Neural crest cell (in vitro differentiated cells): ENCODE measurements at regions not wholly inside any gene's neighbourhood (a gene's known extent, or its start where the extent isn't known, plus 50 kb on each side); places are given as distances from the start of the nearest gene placed in this dataset.

Experiments used
- DNase-seq: peaks from one replicate; pipeline ENCODE4 v3.0.0; 2021; ENCODE audit warnings: low read depth, mixed read lengths, low spot score
- H3K27ac Mint-ChIP-seq: one replicate; pipeline ENCODE4 v1.8.0; 2021; ENCODE audit warnings: mild to moderate bottlenecking, mixed read lengths; ENCODE audit not compliant: unreplicated experiment
- H3K27me3 Mint-ChIP-seq: 2 replicates; pipeline ENCODE4 v1.8.0; 2021; ENCODE audit warnings: low read depth, mild to moderate bottlenecking, mixed read lengths
- H3K36me3 Mint-ChIP-seq: 2 replicates; pipeline ENCODE4 v1.8.0; 2021; ENCODE audit warnings: low read depth, mild to moderate bottlenecking, mixed read lengths
- H3K4me1 Mint-ChIP-seq: 2 replicates; pipeline ENCODE4 v1.8.0; 2021; ENCODE audit warnings: mixed read lengths
- H3K4me3 Mint-ChIP-seq: one replicate; pipeline ENCODE4 v1.8.0; 2021; ENCODE audit warnings: mild to moderate bottlenecking, mixed read lengths
- H3K9me3 Mint-ChIP-seq: 2 replicates; pipeline ENCODE4 v1.8.0; 2021; ENCODE audit warnings: mixed read lengths
- TF ChIP-seq, protein P1 (sequence below): fragments of 200-600 bp; sonication (generic); conservative IDR thresholded peaks from 2 replicates; pipeline ENCODE4 v1.5.0; 2021; ENCODE audit warnings: antibody characterized with exemption, mild to moderate bottlenecking

- no peak overlapping the region for H3K27ac Mint-ChIP-seq
- no peak for DNase-seq
- no peak overlapping the region for H3K4me3 Mint-ChIP-seq
- peaks cover 17% of the 10 kb centered on the region for H3K4me1 Mint-ChIP-seq
- TF ChIP-seq, protein P1, sequence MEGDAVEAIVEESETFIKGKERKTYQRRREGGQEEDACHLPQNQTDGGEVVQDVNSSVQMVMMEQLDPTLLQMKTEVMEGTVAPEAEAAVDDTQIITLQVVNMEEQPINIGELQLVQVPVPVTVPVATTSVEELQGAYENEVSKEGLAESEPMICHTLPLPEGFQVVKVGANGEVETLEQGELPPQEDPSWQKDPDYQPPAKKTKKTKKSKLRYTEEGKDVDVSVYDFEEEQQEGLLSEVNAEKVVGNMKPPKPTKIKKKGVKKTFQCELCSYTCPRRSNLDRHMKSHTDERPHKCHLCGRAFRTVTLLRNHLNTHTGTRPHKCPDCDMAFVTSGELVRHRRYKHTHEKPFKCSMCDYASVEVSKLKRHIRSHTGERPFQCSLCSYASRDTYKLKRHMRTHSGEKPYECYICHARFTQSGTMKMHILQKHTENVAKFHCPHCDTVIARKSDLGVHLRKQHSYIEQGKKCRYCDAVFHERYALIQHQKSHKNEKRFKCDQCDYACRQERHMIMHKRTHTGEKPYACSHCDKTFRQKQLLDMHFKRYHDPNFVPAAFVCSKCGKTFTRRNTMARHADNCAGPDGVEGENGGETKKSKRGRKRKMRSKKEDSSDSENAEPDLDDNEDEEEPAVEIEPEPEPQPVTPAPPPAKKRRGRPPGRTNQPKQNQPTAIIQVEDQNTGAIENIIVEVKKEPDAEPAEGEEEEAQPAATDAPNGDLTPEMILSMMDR: no peak
- H3K9me3 Mint-ChIP-seq: no peaks in the 10 kb centered on the region
- no peaks in the 10 kb centered on the region for H3K27me3 Mint-ChIP-seq
- no peaks in the 10 kb centered on the region for H3K36me3 Mint-ChIP-seq
These were observed 510.5 kb upstream of the TNP1 start for GRCh38 chr2:217370391-217370790.

GRCh38 chr2:217367464-217367863 is 507.6 kb upstream of the TNP1 start:
- Mint-ChIP-seq H3K9me3 (peaks cover 11% of the 10 kb centered on the region), H3K27me3 (no peaks in the 10 kb centered on the region), H3K4me3 (no peak overlapping the region), H3K4me1 (peaks cover 18% of the 10 kb centered on the region), H3K36me3 (peaks cover 3% of the 10 kb centered on the region), H3K27ac (no peak overlapping the region)
- TF ChIP-seq, protein P1: no peak
- no peak for DNase-seq

DNA sequence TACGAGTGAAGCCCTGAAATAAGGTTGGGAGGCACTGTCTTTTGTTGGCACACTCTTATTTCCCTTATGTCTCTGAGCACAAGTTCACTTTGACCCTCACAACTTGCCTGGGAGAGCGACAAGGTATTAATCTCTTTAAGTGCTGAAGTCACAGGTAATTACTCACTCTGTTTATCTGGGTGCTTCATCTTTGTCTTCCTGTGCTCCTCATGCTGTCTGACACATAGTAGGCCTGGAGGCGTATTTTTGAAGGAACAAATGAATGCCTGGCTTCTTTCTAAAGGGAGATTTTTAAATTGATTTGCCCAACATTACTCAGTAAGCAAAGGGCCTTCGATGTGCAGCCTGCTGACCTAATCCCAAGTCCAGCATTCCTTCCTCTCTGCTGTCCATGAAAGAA is 507.1 kb upstream of the TNP1 start:
- DNase-seq: no peak
- no peaks in the 10 kb centered on the region for H3K27me3 Mint-ChIP-seq
- peaks cover 3% of the 10 kb centered on the region for H3K36me3 Mint-ChIP-seq
- peaks cover 13% of the 10 kb centered on the region for H3K4me1 Mint-ChIP-seq
- H3K4me3 Mint-ChIP-seq: no peak overlapping the region
- TF ChIP-seq, protein P1: no peak
- no peak overlapping the region for H3K27ac Mint-ChIP-seq
- H3K9me3 Mint-ChIP-seq: peaks cover 11% of the 10 kb centered on the region

DNA sequence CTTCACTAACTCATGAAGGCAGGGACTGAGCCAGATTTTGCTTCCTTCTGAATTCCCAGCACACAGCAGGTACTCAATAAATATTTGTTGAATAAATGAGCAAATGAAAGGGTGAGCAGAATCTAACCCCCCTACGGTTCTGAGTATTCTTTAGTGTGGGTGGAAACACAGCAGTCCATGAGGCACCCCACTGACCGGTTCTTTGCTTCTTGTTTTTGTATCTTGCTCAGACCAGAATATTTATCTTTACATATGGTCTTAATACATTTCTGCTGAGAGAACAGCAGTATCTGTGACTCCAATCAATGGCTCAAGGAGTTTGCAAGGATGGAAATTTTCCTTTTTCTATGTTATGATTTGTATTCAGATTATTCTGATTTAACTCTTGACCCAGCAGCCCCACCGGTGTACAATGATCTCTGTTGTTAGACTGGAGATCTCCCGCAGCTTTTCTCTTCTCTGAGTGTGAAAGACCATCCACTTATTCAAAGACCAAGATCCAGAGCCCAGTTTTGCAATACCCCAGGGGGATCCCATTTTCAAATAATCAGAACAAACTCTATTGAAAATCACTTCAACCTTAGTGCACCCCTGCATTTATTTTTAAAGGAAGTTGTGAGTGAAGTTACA is 506.5 kb upstream of the TNP1 start:
- no peaks in the 10 kb centered on the region for H3K27me3 Mint-ChIP-seq
- no peak overlapping the region for H3K4me3 Mint-ChIP-seq
- peaks cover 11% of the 10 kb centered on the region for H3K9me3 Mint-ChIP-seq
- no peak for DNase-seq
- peaks cover 12% of the 10 kb centered on the region for H3K4me1 Mint-ChIP-seq
- TF ChIP-seq, protein P1: no peak
- H3K36me3 Mint-ChIP-seq: peaks cover 3% of the 10 kb centered on the region
- no peak overlapping the region for H3K27ac Mint-ChIP-seq

DNA sequence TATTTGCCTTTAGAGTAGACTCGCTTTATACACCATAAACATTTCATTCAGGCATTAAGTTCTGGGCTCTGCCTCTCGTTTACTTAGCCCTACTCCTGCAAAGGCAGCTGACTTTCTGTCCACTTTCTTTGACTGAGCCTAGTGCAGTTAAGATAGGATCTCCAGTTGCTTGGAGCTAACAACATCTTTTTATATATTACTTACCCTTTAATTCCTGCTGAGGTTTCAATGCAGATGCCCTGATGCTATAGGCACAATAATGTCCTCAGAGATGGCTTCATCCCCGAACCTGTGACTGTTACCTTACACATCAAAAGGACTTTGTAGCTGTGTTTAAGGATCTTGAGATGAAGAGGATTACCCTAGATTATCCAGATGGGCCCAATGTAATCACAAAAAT is 505.8 kb upstream of the TNP1 start:
- peaks cover 11% of the 10 kb centered on the region for H3K9me3 Mint-ChIP-seq
- no peak overlapping the region for H3K27ac Mint-ChIP-seq
- no peaks in the 10 kb centered on the region for H3K27me3 Mint-ChIP-seq
- TF ChIP-seq, protein P1: no peak
- H3K4me1 Mint-ChIP-seq: peaks cover 20% of the 10 kb centered on the region
- no peak overlapping the region for H3K4me3 Mint-ChIP-seq
- DNase-seq: no peak
- H3K36me3 Mint-ChIP-seq: peaks cover 3% of the 10 kb centered on the region
